OCI-LY1 (cell line): ENCODE measurements at regions not wholly inside any gene's neighbourhood (a gene's known extent, or its start where the extent isn't known, plus 50 kb on each side); places are given as distances from the start of the nearest gene placed in this dataset.

Source experiments
- CTCF ChIP-seq: fragments of 200-600 bp; sonication (generic), shearing (Covaris generic); IDR thresholded peaks from 2 replicates; pipeline ENCODE4 v1.5.1; 2017; ENCODE audit warnings: mild to moderate bottlenecking, antibody characterized with exemption, low read length, moderate library complexity, mixed read lengths
- EZH2 ChIP-seq: fragments of 200-600 bp; sonication (generic), shearing (Covaris generic); IDR thresholded peaks from 2 replicates; pipeline ENCODE4 v1.8.0; 2017; ENCODE audit warnings: borderline replicate concordance, mixed run types, mild to moderate bottlenecking, antibody characterized with exemption, low read length, moderate library complexity, mixed read lengths

- TF ChIP-seq CTCF = no peak
- no peak for TF ChIP-seq EZH2
Measured at GRCh38 chr3:110731148-110731547, 340.5 kb upstream of the NECTIN3 start.
